Left ventricle myocardium superior (tissue), 1 donor: ENCODE measurements at regions not wholly inside any gene's neighbourhood (a gene's known extent, or its start where the extent isn't known, plus 50 kb on each side); places are given as distances from the start of the nearest gene placed in this dataset.
"Not testable (repeated sequence)": the region's sequence is repeated elsewhere in the genome, so short reads cannot be mapped to it uniquely, and the experiment has no call there.

Experiments
- ATAC-seq: fragments of 200-7000 bp; cut with Tn5 transposase; one replicate; pipeline ENCODE4 v1.9.1; 2020; ENCODE audit warnings: mild to moderate bottlenecking, moderate library complexity
- DNase-seq: peaks from one replicate; pipeline ENCODE4 v3.0.0-alpha.2; 2020
- intact Hi-C: fragments of 100-400 bp; cut with micrococcal nuclease; formaldehyde crosslinking; loops from one replicate; pipeline ENCODE4 v1.11.0; 2022
- donor health status: DM: no; HTN: yes; CAD: no; lungs with severe emphysema.

- DNase-seq (no peak), ATAC-seq (no peak)
- intact Hi-C loops: no loop called here
Measured at GRCh38 chr12:27133022-27133590, 50.7 kb upstream of the C12orf71 start.

- DNase-seq: no peak
- intact Hi-C loops: loop anchor here (10.0 kb wide), 1 partner anchor 164 kb away; no protein-coding TSS in a partner anchor
- no peak for ATAC-seq
Measured at GRCh38 chr12:27140478-27140969, 58.1 kb upstream of the C12orf71 start.

DNA sequence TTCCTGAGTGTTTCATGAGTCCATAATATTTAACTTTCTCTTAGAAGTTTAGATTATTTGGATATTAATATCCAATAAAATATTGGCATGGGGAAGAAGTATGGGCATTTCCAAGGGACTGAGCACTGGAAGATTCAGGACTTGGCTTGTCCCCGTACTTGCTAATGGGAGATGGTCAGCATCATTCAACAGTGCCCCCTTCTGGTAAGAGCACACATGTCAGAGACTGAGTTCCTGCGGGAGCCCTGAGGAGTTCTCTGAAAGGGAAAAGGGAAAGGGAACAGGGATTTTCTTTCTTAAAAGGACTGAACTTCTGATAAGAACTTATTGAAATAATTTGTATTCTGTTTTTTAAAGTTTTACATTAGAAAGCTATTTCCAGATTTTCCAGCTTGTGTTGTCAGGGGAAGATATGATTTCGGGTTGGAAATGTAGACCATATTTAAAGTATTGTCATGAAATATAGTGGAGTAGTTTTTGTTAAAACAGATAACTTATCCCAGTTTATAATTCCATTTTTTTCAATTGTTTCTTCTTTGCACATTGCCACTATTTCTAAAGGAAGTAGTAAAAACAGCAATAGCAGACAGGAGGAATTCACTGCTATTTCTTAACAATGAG, 59.8 kb upstream of the C12orf71 start:
- ATAC-seq: peak; percentile 91
- intact Hi-C loops: loop anchor here (10.0 kb wide), 1 partner anchor 163 kb away; no protein-coding TSS in a partner anchor

DNA sequence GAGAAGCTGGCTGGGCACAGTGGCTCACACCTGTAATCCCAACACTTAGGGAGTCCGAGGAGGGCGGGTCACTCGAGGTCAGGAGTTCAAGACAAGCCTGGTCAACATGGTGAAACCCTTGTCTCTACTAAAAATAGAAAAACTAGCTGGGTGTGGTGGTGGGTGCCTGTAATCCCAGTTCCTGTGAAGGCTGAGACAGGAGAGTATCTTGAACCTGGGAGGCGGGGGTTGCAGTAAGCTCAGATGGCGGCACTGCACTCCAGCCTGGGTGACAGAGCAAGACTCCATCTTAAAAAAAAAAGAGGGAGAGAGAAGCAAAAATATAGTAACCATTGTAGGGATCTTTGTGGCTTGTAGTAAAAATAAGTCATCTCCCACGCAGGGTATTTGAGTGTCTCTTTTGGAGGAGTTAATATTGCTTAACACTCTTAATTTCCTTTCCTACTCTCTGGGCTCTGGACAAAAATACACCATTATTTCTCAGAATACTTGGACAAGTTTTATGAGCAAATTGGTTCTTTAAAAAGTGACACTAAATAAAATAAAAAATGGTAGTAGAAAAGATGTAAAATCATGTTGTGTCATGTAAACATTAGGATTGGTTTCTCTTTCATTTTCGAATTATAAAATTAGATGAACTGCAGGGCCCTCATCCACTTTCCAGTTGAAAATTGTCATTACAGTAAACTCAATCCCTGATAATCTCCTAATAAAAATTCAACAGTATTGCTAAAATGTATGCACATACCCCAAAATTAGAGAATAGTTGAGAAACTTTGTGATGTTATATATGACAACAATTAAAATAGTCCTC, 61.1 kb upstream of the C12orf71 start:
- intact Hi-C loops: loop anchor here (10.0 kb wide), 1 partner anchor 161 kb away; no protein-coding TSS in a partner anchor
- no peak for ATAC-seq
- no peak for DNase-seq

More for the DNA sequence above, 59.8 kb upstream of the C12orf71 start:
- no peak for DNase-seq

GRCh38 chr12:27145725-27146124, 63.3 kb upstream of the C12orf71 start:
- intact Hi-C loops: loop anchor here (10.0 kb wide), 1 partner anchor 159 kb away; no protein-coding TSS in a partner anchor
- ATAC-seq: peak; percentile 51
- DNase-seq: not testable (repeated sequence)

DNA sequence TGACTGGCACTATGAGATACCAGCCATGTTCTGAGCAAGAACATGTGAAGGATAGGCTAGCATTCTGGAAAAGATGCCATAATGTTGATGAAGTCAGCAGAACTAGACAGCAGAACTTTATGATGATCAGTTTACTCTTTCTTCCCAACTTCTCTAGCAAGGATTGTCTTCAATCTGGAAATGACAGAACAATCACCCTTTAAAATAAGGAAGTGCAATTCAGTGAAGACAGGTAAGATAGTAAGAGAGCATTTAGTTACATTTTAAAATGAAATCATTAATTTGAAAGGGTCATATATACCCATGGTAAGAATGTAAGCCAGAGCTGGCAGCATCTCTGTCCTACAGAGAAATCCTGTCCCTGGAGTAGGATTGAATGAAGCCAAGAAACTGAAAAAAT, 66.0 kb upstream of the C12orf71 start:
- intact Hi-C loops: loop anchor here (10.0 kb wide), 1 partner anchor 156 kb away; no protein-coding TSS in a partner anchor
- DNase-seq (no peak), ATAC-seq (no peak)

DNA sequence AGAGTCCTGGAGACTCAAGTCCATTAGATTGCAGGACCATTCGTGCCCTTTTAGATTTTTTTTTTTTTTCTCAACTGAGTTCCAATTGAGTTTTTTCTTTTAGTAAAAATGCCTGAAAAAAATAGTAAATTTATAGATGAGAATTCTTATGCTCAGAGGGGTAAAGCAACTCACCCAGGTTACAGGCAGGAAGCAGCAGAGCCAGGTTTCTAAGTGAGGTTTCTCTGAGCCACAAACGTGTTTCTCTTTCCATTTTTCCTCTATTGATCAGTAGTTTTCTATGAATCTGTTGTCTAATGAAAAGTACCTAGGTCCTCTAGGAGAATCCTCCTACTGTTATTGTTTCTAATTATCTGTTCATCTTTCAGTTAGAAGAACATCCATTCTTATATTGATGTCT, 66.4 kb upstream of the C12orf71 start:
- intact Hi-C loops: loop anchor here (10.0 kb wide), 1 partner anchor 156 kb away; no protein-coding TSS in a partner anchor
- DNase-seq: no peak
- ATAC-seq: no peak

DNA sequence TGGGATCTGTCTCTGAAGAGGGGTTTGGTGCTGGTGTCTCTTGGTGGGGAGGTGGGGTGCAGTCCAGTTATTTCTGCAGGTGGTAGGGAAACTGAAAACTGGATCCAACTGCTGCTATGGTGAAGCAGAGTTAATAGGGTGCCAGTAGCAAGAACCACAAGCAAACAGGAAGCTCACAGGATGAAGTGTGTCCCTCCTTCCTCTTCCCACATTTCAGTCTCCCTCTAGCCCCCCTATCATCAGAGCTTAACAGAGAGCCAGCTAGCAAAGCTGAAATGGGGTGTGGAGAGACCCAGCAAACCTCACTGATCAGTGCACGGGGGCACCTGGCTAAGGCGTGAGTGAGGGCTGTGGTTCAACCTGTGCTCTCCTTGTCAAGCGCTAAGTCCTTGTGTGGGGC, 69.1 kb upstream of the C12orf71 start:
- DNase-seq (no peak), ATAC-seq (no peak)
- intact Hi-C loops: no loop called here

DNA sequence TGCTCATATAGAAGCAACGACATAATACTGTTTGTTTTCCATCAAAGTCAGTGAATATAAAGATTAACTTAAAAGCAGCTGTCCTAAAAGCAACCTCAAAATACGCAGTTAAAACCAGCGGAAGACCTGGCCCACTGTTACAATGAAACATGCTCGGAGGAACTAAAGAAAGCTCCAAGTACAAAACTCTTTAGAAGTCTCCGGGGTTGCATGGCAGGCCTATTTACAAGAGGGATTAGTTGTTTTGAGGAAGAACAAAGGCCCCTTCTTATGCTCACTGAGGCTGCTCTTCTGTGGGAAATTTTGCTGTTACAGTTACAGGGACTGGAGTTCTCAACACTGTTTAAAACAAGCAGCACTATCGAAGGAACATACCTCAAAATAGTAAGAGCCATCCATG, 75.9 kb upstream of the C12orf71 start:
- DNase-seq: no peak
- no peak for ATAC-seq
- intact Hi-C loops: no loop called here

DNA sequence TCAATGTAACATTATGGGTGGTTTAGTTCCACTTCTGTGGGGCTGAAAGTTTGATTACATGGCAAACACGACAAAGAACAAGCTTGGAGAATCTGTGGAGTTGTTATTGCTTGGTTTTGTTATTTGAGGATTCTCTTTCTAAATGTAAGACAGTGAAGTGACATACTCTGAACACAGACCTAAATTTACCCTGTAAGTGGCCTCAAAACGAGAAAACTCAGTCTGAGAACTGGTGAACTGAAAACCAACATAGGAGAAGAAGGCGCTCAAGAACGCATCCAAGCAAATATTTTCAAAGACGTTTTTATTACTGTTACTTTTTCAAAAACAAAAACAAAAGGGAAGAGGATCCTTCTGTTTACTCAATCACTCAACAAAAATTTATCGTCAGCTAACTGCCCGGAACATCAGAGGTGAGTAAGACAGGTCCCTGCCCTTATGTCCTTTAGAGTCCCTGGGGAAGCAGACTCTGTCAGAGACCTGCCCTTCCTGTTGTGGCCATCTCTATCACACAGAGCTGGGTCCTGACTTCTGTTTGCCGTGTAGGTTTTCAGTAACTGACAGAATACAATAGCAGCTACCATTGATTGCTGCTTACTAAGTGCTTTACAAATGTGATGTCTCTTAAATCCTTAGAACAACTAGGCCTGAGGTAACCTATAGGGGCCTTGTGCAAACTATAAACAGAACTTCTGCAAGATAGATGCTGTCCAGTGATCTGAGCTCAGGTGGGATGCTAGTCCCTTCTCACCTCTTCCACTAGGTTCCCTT, 79.3 kb upstream of the C12orf71 start:
- ATAC-seq: no peak
- DNase-seq: no peak
- intact Hi-C loops: no loop called here

DNA sequence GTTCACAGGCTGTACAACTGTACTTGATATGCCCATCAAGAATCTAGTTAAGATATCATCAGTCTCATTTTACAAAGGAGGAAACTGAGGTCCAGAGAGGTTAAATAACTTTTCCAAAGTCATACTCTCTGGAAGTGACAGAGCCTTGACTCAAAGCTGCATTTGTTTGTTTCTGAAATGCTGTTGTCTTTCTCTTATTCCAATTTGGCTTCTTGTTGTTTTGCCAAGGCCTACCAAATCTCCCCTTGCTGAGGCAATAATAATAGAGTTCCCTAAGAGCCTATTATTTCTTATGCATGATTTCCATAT, 79.8 kb upstream of the C12orf71 start:
- ATAC-seq (no peak), DNase-seq (no peak)
- intact Hi-C loops: no loop called here

DNA sequence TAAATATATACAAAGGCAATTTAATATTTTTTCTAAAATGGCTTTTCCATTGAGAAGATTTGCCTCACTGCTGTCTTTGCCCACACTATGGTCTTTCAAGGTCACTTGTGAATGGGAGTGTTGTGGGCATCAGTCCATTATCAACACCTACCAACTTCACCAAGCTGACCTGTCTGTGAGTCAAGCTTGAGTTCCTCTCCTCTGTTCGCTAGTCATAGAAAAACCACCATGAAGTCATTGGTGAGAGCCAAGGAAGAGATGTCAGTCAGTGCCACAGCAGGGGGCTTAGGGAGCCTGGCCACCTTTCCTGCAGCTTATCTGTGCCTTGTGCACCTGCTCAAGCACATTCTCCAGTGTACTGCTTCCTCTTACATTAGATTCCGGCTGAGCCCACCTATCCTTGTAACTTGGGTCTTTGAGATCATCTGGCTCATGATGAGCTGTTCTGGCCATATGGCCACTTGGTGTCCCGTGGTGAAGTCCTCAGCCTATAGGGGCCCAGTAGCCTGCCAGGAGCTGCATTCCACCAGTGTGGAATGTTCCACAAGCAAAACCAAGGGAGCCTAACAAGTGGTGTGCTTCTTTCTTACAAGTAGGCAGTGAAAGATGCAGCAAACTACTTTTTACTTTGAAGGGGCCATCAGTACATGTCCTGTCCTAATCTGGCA, 80.8 kb upstream of the C12orf71 start:
- intact Hi-C loops: no loop called here
- no peak for DNase-seq
- no peak for ATAC-seq

- no peak for DNase-seq
- intact Hi-C loops: no loop called here
Measured at GRCh38 chr12:27163894-27164293, 80.2 kb upstream of the STK38L start.

GRCh38 chr12:27164330-27165040, 79.6 kb upstream of the STK38L start:
- intact Hi-C loops: no loop called here
- ATAC-seq (no peak), DNase-seq (no peak)

More at GRCh38 chr12:27163894-27164293, 80.2 kb upstream of the STK38L start:
- ATAC-seq: no peak

DNA sequence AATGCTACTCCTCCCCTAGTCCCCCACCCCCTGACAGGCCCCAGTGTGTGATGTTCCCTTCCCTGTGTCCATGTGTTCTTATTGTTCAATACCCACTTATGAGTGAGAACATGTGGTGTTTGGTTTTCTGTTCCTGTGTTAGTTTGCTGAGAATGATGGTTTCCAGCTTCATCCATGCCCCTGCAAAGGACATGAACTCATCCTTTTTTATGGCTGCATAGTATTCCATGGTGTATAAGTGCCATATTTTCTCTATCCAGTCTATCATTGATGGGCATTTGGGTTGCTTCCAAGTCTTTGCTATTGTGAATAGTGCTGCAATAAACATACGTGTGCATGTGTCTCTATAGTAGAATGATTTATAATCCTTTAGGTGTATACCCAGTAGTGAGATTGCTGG, 78.1 kb upstream of the STK38L start:
- intact Hi-C loops, DNase-seq, ATAC-seq: not testable (repeated sequence)

- ATAC-seq, intact Hi-C loops, DNase-seq: not testable (repeated sequence)
Measured at GRCh38 chr12:27171494-27171893, 72.6 kb upstream of the STK38L start.

GRCh38 chr12:27176765-27177164, 67.3 kb upstream of the STK38L start:
- ATAC-seq (no peak), DNase-seq (no peak)
- intact Hi-C loops: no loop called here

DNA sequence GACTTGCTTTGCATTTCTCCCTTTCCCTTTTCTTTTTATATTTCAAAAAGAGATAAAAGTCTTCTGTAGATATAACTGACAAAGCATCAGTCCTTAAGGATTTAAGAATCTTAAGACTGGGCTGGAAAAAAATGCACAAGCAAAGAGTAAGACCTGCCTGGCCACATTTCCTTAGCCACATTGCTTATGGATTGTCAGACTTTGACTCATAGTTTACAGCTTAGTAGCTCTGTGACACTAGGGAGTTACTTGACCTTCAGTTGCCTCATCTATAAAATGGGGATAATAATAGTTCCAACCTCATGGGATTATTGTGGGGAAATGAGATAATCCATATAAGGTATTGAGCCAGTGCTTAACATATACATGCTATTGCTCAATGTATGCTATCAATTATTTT, 66.4 kb upstream of the STK38L start:
- intact Hi-C loops: no loop called here
- DNase-seq: no peak
- no peak for ATAC-seq
